HepG2 (cell line): ENCODE measurements at regions not wholly inside any gene's neighbourhood (a gene's known extent, or its start where the extent isn't known, plus 50 kb on each side); places are given as distances from the start of the nearest gene placed in this dataset.

Experiments used
- RBM39 ChIP-seq: fragments of 200-400 bp; formaldehyde crosslinking; IDR thresholded peaks from one replicate; pipeline ENCODE4 v1.6.1; 2018; ENCODE audit warnings: antibody characterized with exemption, mild to moderate bottlenecking, low read depth, low read length; ENCODE audit not compliant: poor library complexity, severe bottlenecking
- ZBTB33 ChIP-seq: sonication (generic); formaldehyde crosslinking; IDR thresholded peaks from 2 replicates; pipeline ENCODE4 v1.4.0; 2020; ENCODE audit warnings: missing genetic modification reagents

GRCh38 chr6:169406034-169406433 is 152.4 kb upstream of the THBS2 start:
- TF ChIP-seq ZBTB33 (CRISPR knock-in tag) (no peak), RBM39 (no peak)
